Gastroesophageal sphincter (tissue), 3 donors: ENCODE measurements at regions not wholly inside any gene's neighbourhood (a gene's known extent, or its start where the extent isn't known, plus 50 kb on each side); places are given as distances from the start of the nearest gene placed in this dataset.

Source experiments
- CTCF ChIP-seq, 4 experiments: fragments of 200-600 bp in 2 of 4; fragments of 450-650 bp in 2 of 4; sonication (generic) in 1 of 4; IDR thresholded peaks; one replicate each; pipeline ENCODE4 v1.5.1; 2017 to 2019; ENCODE audit warnings: antibody characterized with exemption in 4 of 4, mild to moderate bottlenecking in 2 of 4, moderate library complexity in 2 of 4
- EP300 ChIP-seq: sonication (generic); formaldehyde crosslinking; IDR thresholded peaks from one replicate; pipeline ENCODE4 v1.6.1; 2017; ENCODE audit warnings: antibody characterized with exemption, mild to moderate bottlenecking
- POLR2A ChIP-seq, 2 donors: fragments of 450-650 bp; IDR thresholded peaks; one replicate each; pipeline ENCODE4 v1.6.1; 2017; ENCODE audit warnings: antibody characterized with exemption in 2 of 2, mild to moderate bottlenecking in 2 of 2, moderate library complexity in 1 of 2
- POLR2AphosphoS5 ChIP-seq: sonication (generic); formaldehyde crosslinking; IDR thresholded peaks from one replicate; pipeline ENCODE4 v1.6.1; 2017; ENCODE audit warnings: antibody characterized with exemption

DNA sequence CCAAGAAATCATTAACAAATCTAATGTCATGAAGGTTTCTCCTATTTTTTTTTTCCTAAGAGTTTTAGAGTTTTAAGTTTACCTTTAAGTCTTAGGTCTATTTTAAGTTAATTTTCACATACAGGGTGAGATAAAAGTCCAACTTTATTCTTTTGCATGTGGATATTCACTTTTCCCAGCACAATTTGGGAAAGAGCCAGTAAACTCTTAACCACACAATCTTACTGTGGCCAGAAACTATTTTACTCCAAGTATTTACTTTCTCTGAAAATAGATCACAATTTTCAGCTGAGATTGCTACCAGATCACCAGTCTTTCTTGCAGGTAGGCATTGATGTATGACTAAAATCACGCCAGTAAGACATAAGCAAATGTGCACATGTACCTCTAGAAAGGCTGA, 728.5 kb downstream of the TNS3 start:
- no peak for TF ChIP-seq CTCF (IDR thresholded peaks at IDR 0.05)
- no peak for TF ChIP-seq POLR2AphosphoS5
- no peak for TF ChIP-seq EP300
- no peak for TF ChIP-seq POLR2A (IDR thresholded peaks at IDR 0.05)
